ENCODE measurements at regions not wholly inside any gene's neighbourhood (a gene's known extent, or its start where the extent isn't known, plus 50 kb on each side); places are given as distances from the start of the nearest gene placed in this dataset.

- Histone ChIP-seq H3K9me3 (no peaks in the 10 kb centered on the region), H3K36me3 (no peaks in the 10 kb centered on the region), H3K27ac (no peak overlapping the region), H3K4me3 (no peak overlapping the region), H3K27me3 (no peaks in the 10 kb centered on the region), H3K4me1 (no peaks in the 10 kb centered on the region)
- DNase-seq: no peak
- intact Hi-C loops (cut with DNase I; ENCODE audit: low total_unique reads): no loop called here
- TF ChIP-seq CTCF (IDR thresholded peaks at IDR 0.05): no peak
Measured at GRCh38 chr15:60208709-60209108, 189.1 kb downstream of the ANXA2 start.

- DNase-seq: no peak
- intact Hi-C loops (cut with DNase I; ENCODE audit: low total_unique reads): no loop called here
- TF ChIP-seq CTCF (IDR thresholded peaks at IDR 0.05): no peak
- H3K4me1 ChIP-seq: no peaks in the 10 kb centered on the region
- H3K4me3 ChIP-seq: no peak overlapping the region
- no peaks in the 10 kb centered on the region for H3K9me3 ChIP-seq
- no peaks in the 10 kb centered on the region for H3K27me3 ChIP-seq
- H3K36me3 ChIP-seq: no peaks in the 10 kb centered on the region
- no peak overlapping the region for H3K27ac ChIP-seq
Measured at GRCh38 chr15:60212536-60212935, 185.2 kb downstream of the ANXA2 start.

GRCh38 chr15:60213377-60214000 is 184.3 kb downstream of the ANXA2 start:
- TF ChIP-seq CTCF (IDR thresholded peaks at IDR 0.05): no peak

GRCh38 chr15:60214201-60214600 is 183.6 kb downstream of the ANXA2 start:
- Histone ChIP-seq H3K27ac (no peak overlapping the region), H3K36me3 (no peaks in the 10 kb centered on the region), H3K4me3 (no peak overlapping the region), H3K27me3 (no peaks in the 10 kb centered on the region), H3K4me1 (no peaks in the 10 kb centered on the region), H3K9me3 (no peaks in the 10 kb centered on the region)
- intact Hi-C loops (cut with DNase I; ENCODE audit: low total_unique reads): no loop called here
- TF ChIP-seq CTCF (IDR thresholded peaks at IDR 0.05): no peak
- DNase-seq: no peak

More at GRCh38 chr15:60213377-60214000, 184.3 kb downstream of the ANXA2 start:
- Histone ChIP-seq H3K27me3 (no peaks in the 10 kb centered on the region), H3K36me3 (no peaks in the 10 kb centered on the region), H3K4me1 (no peaks in the 10 kb centered on the region), H3K27ac (no peak overlapping the region), H3K9me3 (no peaks in the 10 kb centered on the region), H3K4me3 (no peak overlapping the region)
- intact Hi-C loops (cut with DNase I; ENCODE audit: low total_unique reads): no loop called here
- no peak for DNase-seq

GRCh38 chr15:60215225-60215963 is 182.4 kb downstream of the ANXA2 start:
- H3K4me3 ChIP-seq: no peak overlapping the region
- no peaks in the 10 kb centered on the region for H3K9me3 ChIP-seq
- H3K27ac ChIP-seq: no peak overlapping the region
- no peaks in the 10 kb centered on the region for H3K36me3 ChIP-seq
- no peaks in the 10 kb centered on the region for H3K4me1 ChIP-seq
- no peak for DNase-seq
- TF ChIP-seq CTCF (IDR thresholded peaks at IDR 0.05): no peak
- no peaks in the 10 kb centered on the region for H3K27me3 ChIP-seq
- intact Hi-C loops (cut with DNase I; ENCODE audit: low total_unique reads): no loop called here
